ENCODE measurements at regions not wholly inside any gene's neighbourhood (a gene's known extent, or its start where the extent isn't known, plus 50 kb on each side); places are given as distances from the start of the nearest gene placed in this dataset.

GRCh38 chr7:3217166-3217565, 83.9 kb upstream of the SDK1 start:
- Histone ChIP-seq H3K27ac (no peak overlapping the region), H3K9me3 (no peaks in the 10 kb centered on the region), H3K36me3 (no peaks in the 10 kb centered on the region), H3K4me1 (peaks cover 0 to 6% (median 1%) of the 10 kb centered on the region in 4 donors), H3K4me3 (no peak overlapping the region), H3K27me3 (no peaks in the 10 kb centered on the region)
- no peak for TF ChIP-seq EP300 (IDR thresholded peaks at IDR 0.05)
- TF ChIP-seq CTCF (IDR thresholded peaks at IDR 0.05): no peak
- no peak for TF ChIP-seq POLR2A (IDR thresholded peaks at IDR 0.05)
- no peak for DNase-seq (ENCODE audit: low spot score in 2 of 2)
- WGBS, 2 donors: 82 to 86% methylated on average over 3 of the region's 3 CpGs

- Histone ChIP-seq H3K4me1 (peaks cover 0 to 6% (median 1%) of the 10 kb centered on the region in 4 donors), H3K27ac (no peak overlapping the region), H3K36me3 (no peaks in the 10 kb centered on the region), H3K9me3 (no peaks in the 10 kb centered on the region), H3K4me3 (no peak overlapping the region), H3K27me3 (no peaks in the 10 kb centered on the region)
- no peak for TF ChIP-seq EP300 (IDR thresholded peaks at IDR 0.05)
- TF ChIP-seq CTCF (IDR thresholded peaks at IDR 0.05): no peak
- no peak for TF ChIP-seq POLR2A (IDR thresholded peaks at IDR 0.05)
- DNase-seq (ENCODE audit: low spot score in 2 of 2): no peak
- 13 to 16% methylated on average over 10 of the region's 10 CpGs for WGBS, 2 donors
These were observed 82.4 kb upstream of the SDK1 start for GRCh38 chr7:3218411-3219225.

- Histone ChIP-seq H3K4me3 (no peak overlapping the region), H3K27ac (no peak overlapping the region), H3K4me1 (no peaks in the 10 kb centered on the region), H3K9me3 (peaks cover 0 to 10% (median 0%) of the 10 kb centered on the region in 4 donors), H3K36me3 (no peaks in the 10 kb centered on the region), H3K27me3 (no peaks in the 10 kb centered on the region)
- no peak for DNase-seq (ENCODE audit: low spot score in 2 of 2)
- 72 to 73% methylated on average over 7 of the region's 7 CpGs for WGBS, 2 donors
- TF ChIP-seq POLR2A (IDR thresholded peaks at IDR 0.05): no peak
- no peak for TF ChIP-seq EP300 (IDR thresholded peaks at IDR 0.05)
- TF ChIP-seq CTCF (IDR thresholded peaks at IDR 0.05): no peak
These were observed 71.1 kb upstream of the SDK1 start for GRCh38 chr7:3229904-3230470.

- TF ChIP-seq EP300 (IDR thresholded peaks at IDR 0.05) (no peak), CTCF (IDR thresholded peaks at IDR 0.05) (no peak), POLR2A (IDR thresholded peaks at IDR 0.05) (no peak)
- Histone ChIP-seq H3K4me3 (no peak overlapping the region), H3K36me3 (no peaks in the 10 kb centered on the region), H3K27me3 (no peaks in the 10 kb centered on the region), H3K27ac (no peak overlapping the region), H3K9me3 (peaks cover 0 to 16% (median under 1%) of the 10 kb centered on the region in 4 donors), H3K4me1 (no peaks in the 10 kb centered on the region)
- WGBS, 2 donors: 90 to 95% methylated on average over 10 of the region's 10 CpGs
- no peak for DNase-seq (ENCODE audit: low spot score in 2 of 2)
These were observed 70.1 kb upstream of the SDK1 start for GRCh38 chr7:3230908-3231307.

GRCh38 chr7:3232228-3232627, 68.8 kb upstream of the SDK1 start:
- peaks cover 0 to 24% (median 3%) of the 10 kb centered on the region in 4 donors for H3K9me3 ChIP-seq
- no peaks in the 10 kb centered on the region for H3K4me1 ChIP-seq
- TF ChIP-seq EP300 (IDR thresholded peaks at IDR 0.05) (no peak), POLR2A (IDR thresholded peaks at IDR 0.05) (no peak), CTCF (IDR thresholded peaks at IDR 0.05) (no peak)
- WGBS, 2 donors: 83 to 88% methylated on average over 2 of the region's 2 CpGs
- DNase-seq (ENCODE audit: low spot score in 2 of 2): no peak
- no peak overlapping the region for H3K4me3 ChIP-seq
- no peak overlapping the region for H3K27ac ChIP-seq
- no peaks in the 10 kb centered on the region for H3K36me3 ChIP-seq
- no peaks in the 10 kb centered on the region for H3K27me3 ChIP-seq
